CD4-positive, alpha-beta T cell treated with Interleukin-10 for 1 hour (primary cell): ENCODE measurements at regions not wholly inside any gene's neighbourhood (a gene's known extent, or its start where the extent isn't known, plus 50 kb on each side); places are given as distances from the start of the nearest gene placed in this dataset.
"Not testable (repeated sequence)": the region's sequence is repeated elsewhere in the genome, so short reads cannot be mapped to it uniquely, and the experiment has no call there.

ENCODE experiments used
- DNase-seq: peaks from one replicate; pipeline ENCODE4 v3.0.0-alpha.2; 2020

DNA sequence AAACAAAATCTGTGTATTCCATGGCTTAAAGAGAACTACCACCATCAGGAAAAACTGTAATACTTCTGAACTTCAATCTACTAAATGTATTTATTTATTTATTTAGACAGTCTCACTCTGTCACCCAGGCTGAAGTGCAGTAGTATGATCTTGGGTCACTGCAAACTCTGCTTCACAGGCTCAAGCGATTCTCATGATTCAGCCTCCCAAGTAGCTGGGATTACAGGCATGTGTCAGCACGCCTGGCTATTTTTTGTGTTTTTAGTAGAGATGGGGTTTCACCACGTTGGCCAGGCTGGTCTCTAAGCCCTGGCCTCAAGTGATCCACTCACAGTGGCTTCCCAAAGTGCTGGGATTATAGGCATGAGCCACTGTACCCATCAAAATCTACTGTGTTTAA lies 202.3 kb upstream of the POU1F1 start:
- no peak for DNase-seq

DNA sequence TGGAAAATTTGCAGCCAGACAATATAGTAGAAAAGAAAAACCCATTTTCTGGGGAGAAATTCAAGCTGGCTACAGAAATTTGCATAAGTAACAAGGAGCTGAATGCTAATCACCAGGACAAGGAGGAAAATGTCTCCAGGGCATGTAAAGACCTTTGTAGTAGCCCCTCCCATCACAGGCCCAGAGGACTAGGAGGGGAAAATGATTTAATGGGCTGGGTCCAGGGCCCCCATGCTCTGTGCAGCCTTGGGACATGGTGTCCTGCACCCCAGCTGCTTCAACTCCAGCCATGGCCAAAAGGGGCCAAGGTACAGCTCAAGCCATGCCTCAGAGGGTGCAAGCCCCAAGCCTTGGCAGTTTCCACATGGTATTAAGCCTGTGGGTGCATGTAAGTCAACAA lies 197.6 kb upstream of the POU1F1 start:
- no peak for DNase-seq

DNA sequence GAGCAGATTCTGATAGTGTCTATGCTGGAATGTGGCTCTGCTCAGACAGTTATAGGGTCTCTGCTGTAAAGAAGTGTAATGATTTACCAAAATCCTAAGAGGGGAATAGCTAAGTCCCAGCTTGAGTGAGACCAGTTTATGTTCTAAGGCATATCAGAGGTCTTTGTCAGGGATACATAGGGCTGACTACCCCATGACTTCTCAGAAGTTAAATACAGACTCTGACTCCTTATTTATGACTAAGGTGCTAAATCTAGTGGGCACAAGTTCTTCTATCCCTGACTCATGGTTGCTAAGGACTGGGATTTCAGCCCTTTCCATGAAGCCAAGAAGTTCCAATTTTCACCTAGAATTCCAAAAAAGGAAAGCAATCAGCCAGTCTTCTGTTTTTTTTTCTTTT lies 192.6 kb upstream of the POU1F1 start:
- DNase-seq = no peak

DNA sequence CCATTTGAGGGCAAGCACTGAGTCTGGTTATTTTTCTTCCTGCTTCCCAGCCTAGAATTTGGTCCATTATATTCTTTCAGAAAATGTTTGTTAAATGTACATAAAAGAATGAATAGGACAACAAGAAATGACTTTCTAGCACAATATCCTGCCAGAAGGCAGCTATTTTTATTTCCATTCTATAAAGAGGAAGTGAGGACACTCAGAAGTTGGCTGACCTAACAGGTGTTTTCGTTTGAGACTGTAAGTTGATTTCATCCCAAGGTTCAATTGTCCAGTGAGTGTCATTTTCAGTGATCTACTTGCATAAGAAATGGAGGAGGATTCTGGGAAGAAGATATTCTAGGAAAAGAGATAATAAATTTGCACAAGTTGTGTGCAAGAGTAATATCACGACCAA lies 191.9 kb upstream of the POU1F1 start:
- no peak for DNase-seq

DNA sequence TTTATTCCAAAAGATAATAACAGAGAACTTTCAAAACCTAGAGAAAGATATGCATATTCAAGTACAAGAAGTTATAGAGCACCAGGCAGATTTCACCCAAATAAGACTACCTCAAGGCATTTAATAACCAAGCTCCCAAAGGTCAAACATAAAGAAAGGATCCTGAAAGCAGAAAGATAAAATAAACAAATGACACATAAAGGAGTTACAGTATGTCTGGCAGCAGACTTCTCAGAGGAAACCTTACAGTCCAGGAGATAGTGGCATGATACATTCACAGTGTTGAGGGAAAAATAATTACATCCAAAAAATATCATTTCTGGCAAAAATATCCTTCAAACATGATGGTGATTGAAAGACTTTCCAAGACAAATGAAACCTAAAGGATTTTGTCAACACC lies 185.8 kb upstream of the POU1F1 start:
- no peak for DNase-seq

DNA sequence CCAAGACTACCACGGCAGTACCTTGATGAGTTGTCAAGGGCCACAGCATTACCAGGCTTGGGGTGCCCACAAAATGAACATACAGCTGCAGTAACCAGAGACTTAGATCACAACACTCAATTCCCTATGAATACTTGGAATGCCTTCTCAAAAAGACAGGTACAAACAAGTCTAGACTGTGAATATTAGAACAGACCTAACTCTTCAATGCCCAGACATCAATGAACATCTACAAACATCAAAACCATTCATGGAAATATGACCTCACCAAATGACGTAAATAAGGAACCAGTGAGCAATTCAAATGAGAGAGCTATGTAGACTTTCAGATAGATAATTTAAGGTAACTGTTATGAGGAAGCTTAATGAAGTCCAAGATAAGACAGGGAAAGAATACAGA lies 185.1 kb upstream of the POU1F1 start:
- no peak for DNase-seq

DNA sequence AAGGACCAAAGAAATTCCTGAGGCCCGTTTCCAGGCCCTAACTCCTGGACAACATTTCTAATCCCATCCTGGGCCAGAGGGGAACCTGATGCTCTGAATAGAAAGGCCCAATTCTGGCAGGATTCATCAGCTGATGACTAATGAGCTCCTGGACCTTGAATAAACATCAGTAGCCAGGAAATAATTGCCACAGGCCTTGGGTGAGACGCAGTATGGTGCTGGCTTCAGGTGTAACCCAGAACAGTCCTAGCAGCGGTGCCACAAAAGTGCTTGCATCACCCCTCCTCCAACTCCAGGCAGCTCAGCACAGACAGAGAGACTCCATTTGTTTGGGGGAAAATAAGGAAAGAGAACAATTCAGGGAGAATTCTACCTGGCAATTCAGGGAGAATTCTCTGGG lies 184.7 kb upstream of the POU1F1 start:
- no peak for DNase-seq

DNA sequence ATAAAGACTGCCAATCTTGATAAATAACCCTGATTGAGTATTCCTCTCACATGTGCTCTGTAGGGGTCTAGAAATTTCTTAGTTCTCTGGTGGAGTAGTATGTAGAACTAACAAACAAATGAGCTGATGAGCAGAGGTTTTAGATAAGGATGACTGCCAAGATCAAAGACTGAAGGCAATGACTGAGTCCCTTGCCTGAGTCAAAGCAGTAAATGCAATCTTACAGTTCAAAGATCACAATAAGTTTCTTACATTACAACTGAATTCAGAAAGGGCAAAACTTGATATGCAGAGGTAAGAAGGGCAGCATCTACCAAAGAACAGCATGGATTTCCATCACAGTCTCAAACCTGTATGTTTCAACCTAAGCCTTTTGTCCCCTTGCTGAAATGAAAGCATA lies 172.2 kb upstream of the POU1F1 start:
- DNase-seq = no peak

DNA sequence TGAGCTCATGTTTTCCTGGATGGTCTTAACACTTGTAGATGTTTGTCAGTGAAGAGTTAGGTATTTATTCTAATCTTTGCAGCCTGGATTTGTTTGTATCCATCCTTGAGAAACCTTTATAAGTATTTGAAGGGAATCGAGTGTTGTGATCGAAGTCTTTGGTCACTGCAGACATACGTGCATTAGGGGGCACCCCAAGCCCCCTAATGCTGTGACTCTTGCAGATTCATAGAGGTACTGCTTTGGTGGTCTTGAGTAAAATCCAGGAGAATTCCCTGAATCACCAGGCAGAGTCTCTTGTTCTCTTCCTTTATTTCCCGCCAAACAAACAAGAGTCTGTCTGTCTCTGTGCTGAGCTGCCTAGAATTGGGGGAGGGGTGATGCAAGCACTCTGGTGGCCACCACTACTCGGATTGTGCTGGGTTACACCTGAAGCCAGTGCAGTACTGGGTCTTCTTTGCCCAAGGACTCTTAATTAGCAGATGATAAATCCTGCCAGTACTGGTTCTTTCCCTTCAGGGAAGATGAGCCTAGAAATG lies 170.5 kb upstream of the POU1F1 start:
- no peak for DNase-seq

DNA sequence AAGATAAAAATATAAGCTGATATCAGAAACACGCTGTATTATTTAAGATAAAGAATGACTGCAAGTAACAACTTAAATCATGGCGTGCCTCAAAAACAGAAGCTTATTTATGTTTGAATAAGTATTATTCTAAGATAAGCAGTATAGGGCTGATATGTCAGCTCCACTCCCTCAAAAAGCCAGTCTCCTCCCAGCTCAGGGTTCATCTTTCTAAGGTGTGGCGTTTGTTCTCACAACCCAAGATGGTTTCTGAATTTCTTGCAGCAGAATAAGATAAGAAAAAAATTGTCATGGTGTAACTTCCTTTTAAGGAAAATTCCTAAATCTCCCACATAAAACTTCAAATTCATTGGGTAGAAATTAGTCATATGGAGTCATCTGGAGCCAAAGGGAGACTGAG lies 166.1 kb upstream of the POU1F1 start:
- no peak for DNase-seq

DNA sequence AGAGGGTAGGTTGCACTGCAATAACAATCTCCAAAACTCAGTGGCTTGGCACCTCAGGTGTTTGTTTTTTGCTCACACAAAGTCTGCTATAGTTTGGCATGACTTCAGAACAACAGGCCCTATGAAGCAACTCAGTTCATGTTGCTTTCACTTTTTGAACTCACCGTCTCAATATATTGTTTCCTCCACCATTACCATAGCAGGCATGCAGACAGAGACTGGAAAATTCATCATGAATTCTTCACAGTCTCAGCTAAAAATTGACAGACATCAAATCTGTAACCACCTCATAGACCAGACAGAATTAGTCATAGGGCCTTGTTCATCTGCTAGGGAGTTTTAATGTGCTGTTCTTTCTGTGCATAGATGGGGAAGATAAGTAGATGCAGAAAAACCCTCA lies 161.4 kb upstream of the POU1F1 start:
- DNase-seq = no peak

DNA sequence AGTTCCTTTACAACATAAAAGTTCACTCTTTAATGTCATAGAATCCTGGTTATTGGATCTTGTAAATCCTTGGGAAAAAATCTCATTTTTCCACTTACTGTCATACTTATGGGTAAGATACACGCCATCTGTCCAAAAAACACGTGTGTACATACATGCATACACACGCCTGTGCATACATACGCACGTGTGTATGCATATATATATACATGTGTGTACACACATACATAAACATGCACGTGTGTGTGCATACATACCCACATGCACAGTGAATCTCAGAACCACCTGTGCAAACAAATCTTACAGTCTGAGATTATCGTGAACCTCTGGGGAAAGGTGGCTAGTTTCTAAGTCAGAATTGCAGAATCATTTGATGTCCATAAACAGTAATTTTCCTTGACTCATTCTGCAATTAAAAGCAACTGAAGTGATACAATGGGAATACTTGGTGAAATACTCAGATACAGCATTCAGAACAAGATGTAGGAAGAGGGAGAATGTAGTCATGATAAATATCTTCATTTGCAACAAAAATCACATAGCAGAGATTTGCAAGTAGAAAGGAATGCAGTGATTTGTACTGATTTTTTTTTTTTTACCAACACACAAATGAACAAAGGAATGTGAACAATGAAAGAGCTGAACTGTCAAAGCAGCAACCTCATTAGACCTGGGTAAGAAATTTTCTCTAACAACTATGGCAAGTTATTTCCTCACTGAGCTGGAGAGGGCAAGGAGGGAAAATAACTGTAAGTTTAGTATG lies 160.6 kb upstream of the POU1F1 start:
- no peak for DNase-seq

DNA sequence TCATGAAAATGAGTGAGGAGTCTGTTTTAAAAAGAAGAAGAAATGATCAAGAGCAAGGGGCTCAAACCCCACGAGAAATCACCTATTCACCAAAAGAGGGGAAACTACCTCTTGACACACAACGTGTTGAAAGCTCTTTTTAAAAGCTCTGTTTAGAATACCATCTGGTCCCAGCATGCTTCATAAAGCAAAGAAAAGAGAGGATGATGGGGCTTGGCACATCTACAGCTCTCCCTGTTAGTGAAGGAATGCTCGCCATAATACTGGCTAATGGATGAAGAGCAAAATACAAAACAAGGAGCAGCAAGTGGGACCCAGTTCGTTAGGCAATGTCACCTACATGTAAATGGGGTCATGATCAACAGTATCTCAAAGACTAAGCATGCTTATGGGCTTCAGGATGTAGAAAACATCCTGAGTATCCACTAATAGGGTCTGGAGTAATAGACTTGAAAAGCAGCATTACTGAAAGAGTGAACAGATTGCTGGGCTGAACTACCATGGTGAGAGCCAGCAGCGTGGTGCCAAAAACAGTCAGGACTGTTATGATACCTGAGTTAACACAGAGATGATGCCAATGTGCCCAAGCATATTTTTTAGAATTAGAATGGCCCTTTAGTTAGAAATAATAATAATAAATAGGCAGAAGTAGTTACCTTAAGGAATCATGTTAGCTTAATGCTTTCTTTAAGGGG lies 159.7 kb upstream of the POU1F1 start:
- no peak for DNase-seq

DNA sequence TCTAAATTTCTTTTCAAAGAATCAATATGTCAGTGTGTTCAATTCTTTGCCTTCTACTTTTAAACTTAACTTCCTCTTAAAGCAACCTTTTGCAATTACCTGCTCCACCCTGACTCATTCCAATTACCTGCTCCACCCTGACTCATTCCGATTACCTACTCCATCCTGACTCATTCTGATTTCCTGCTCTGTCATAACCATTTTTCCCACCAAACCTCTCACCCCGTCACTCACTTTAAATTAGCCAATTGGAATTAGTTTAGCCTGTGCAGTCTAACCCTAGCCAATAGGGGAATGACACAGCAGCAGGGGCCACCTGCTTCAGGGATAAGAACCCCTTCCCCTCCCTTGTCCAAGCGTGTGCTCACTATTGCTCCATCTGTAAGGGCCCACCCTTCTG lies 157.1 kb upstream of the POU1F1 start:
- not testable (repeated sequence) for DNase-seq

DNA sequence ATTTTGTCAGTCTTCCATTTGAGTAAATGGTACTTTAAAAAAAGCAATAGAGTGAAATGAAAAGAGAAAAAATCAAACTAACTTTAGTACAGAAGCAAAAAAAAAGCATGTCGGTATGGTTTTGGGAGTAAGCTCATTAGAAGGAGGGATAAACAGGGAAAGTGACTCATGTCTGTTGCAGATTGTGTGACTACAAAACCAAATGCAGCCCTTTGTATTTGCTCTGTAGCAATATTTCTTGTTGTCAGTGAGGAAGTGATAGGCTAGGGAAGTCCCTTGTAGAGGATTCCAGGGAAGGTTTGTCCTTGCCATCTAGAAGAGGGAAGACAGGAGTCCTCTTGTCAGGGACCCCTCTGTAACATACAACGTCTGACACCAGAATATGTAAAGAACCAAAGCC lies 150.5 kb upstream of the POU1F1 start:
- DNase-seq = no peak

DNA sequence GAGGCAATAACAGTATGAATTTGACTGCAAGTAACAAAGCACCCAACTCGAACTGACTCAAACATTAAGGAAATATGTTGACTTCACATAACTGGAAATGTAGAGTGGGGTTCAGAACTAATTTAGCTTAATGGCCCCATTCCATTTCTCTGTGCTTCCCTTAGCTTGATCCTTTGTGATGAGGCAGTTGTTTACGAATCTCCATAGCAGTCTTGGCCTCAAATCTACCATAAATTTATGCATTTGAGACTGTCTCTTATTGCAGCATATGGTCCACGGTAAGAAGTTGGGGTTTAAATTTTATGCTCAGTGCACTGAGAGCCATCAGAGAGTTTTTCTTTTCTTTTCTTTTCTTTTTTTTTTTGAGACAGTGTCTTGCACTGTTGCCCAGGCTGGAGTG lies 148.7 kb upstream of the POU1F1 start:
- no peak for DNase-seq

DNA sequence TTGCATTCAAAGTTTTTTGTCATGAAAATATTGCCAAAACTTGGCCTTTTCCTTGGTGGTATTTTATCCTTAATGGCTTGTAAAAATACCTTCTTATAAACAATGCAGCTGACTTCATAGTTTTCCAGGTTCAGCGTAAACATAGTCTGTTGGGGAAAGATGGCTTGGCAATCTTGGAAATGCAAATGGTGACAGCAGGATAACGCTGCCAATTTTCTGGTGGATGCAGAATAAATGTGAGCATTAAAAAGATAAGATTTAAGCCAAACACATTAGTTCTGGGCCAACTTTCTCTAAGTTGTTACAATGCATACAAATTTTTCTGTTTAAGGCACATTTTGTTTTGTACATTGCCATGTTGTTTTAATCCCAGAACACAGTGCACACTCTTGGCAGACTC lies 147.0 kb upstream of the POU1F1 start:
- no peak for DNase-seq

DNA sequence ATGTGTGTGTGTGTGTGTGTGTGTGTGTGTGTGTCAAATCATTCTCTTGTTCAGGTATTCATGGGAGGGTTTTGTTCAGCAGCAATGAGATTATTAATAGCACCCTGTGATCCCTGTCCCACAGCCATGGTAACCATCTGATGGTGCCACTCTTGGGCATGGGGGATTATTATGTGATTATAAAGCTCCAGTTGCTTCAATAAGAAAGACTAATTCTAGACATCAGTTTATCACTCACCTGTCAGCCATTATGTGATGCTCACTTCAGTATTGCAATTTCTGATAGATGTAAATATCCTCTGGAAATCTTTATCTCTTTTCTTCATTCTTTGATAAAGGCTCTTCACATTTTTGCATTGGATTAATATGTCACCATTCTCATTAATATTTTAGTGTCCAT lies 145.9 kb upstream of the POU1F1 start:
- no peak for DNase-seq

DNA sequence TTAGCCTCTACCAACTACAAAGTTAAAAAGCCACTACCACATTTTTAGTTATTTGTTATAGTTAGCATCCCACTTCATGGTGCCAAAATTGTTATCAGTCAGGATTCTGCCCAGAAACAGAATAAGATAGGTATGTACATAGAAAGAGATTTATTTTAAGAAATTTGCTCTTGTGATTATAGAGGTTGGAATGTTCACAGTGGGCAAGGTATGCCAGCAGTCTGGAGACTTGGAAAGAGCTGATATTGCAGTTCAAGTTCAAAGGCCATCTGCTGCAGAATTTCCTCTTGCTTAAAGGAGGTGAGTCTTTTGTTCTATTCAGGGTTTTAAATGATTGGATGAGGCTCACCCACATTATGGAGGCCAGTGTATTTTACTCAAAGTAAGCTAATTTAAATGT lies 143.8 kb upstream of the POU1F1 start:
- no peak for DNase-seq

DNA sequence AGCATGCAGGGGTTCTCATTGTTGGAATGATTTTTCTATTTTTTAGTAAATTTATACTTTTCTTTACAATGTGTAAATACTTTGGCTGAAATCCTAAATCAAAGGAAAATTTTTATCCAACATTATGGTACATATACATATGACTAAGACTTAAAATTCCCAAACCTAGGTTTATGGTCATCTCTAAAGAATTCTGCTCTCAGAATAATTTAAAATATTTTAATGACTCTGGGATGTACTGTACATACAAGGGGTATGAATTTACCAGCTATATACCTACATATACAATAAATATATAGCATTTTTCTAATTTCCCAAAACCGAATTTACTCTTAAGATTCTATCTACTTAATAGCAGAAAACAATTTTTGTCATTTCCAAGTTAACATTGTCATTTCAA lies 137.9 kb upstream of the POU1F1 start:
- DNase-seq = no peak

DNA sequence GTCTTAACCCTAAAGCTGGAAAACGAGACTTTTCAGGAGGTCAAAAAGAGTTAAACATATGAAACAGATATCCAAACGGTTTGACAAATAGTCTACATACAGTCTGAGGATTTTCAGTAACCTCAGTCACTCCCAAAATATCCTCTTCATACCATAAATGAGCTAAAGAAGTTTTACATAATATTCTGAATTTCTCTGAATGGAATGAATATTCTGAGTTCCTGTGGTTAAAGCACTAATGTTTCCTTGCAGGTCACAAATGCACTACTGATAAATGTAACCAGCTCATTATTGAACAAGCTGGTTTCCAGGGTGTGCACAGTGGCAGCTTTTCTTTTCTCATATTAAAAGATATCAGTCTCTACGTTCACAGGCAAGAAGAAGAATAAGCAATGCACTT lies 137.4 kb upstream of the POU1F1 start:
- DNase-seq = no peak

DNA sequence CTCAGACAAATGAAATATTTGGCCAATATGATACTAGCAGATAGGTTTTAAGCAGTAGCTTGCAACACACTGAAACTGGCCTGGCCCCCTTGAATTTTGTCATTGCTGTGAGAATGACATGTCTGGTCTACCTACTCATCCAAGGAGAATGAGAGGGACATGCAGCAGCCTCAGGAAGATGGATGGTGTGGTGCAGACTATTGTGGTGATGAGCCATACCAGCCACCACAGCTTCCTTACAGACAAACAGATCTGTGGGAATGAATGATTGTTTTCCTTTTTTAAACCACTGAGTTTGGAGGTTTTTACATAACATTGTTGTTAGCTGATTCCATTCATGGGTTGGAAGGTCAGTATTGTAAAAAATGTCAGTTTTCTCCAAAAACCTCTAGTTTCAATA lies 133.7 kb upstream of the POU1F1 start:
- DNase-seq = no peak

DNA sequence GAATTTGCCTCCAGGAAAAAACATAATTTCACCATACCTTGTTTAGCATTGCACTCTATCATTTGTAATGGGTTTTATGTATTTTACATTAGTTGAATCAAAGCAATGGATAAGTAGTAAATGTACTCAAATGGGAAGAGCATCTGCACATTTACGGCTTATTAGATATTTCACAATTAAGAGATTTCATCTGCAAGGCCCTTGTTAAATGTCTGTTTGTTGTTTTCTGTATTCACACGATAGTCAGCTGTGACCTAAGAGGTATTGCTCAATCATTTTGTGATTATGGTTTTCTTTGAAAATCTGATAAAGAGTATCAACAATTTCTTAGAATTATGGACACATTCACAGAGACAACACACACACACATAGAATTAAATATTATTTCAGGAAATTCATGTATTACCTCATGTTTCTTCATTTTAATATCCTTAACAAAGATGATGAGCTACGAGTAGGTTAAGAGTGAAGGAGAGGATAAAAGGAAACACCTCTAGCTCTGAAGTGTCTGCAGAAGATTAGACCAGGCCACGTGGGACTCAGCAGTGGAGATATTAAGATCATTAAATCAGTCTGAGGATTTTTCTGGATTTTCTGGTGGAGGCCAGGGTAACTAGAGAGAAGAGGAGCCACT lies 121.9 kb upstream of the POU1F1 start:
- DNase-seq = no peak

DNA sequence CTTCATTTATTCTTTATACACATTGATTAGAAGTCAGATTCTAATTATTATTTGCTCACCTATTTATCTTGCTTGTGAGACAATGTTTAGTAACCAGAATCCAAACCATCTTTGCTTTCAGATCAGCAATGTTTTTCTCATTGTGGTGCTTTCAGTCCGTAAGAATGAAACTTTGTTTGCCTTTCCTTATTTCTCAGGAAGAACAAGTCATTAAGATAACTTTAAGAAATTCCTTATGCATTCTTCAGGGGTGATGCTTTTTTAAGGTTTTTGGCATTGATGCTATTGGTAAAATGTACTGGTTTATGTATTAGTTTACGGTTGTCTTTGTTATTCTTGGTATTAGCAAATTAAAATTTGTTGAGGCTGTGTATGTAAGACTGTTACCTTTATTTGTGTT lies 120.8 kb upstream of the POU1F1 start:
- DNase-seq = no peak
